ENCODE measurements at regions not wholly inside any gene's neighbourhood (a gene's known extent, or its start where the extent isn't known, plus 50 kb on each side); places are given as distances from the start of the nearest gene placed in this dataset.
"Not testable (repeated sequence)": the region's sequence is repeated elsewhere in the genome, so short reads cannot be mapped to it uniquely, and the experiment has no call there.

GRCh38 chr20:22070610-22071058 is 365.2 kb downstream of the PAX1 start:
- DNase-seq (ENCODE audit: low spot score) = no peak

- no peak for DNase-seq (ENCODE audit: low spot score)
Measured at GRCh38 chr20:22063753-22064152, 358.3 kb downstream of the PAX1 start.

GRCh38 chr20:22062874-22063273 is 357.4 kb downstream of the PAX1 start:
- no peak for DNase-seq (ENCODE audit: low spot score)

GRCh38 chr20:22060610-22061009 is 355.1 kb downstream of the PAX1 start:
- DNase-seq (ENCODE audit: low spot score) = no peak

- DNase-seq (ENCODE audit: low spot score) = no peak
Measured at GRCh38 chr20:22058746-22059145, 353.3 kb downstream of the PAX1 start.

- DNase-seq (ENCODE audit: low spot score) = no peak
Measured at GRCh38 chr20:22055981-22056380, 350.5 kb downstream of the PAX1 start.

GRCh38 chr20:22052025-22052650 is 346.7 kb downstream of the PAX1 start:
- no peak for DNase-seq (ENCODE audit: low spot score)

- DNase-seq (ENCODE audit: low spot score) = not testable (repeated sequence)
Measured at GRCh38 chr20:22045956-22046507, 340.6 kb downstream of the PAX1 start.

GRCh38 chr20:22027423-22027822 is 322.0 kb downstream of the PAX1 start:
- no peak for DNase-seq (ENCODE audit: low spot score)

- no peak for DNase-seq (ENCODE audit: low spot score)
Measured at GRCh38 chr20:22020201-22020600, 314.7 kb downstream of the PAX1 start.

- no peak for DNase-seq (ENCODE audit: low spot score)
Measured at GRCh38 chr20:22008456-22008855, 303.0 kb downstream of the PAX1 start.

- DNase-seq (ENCODE audit: low spot score) = no peak
Measured at GRCh38 chr20:22006306-22006705, 300.8 kb downstream of the PAX1 start.

GRCh38 chr20:22005535-22005934 is 300.1 kb downstream of the PAX1 start:
- DNase-seq (ENCODE audit: low spot score) = no peak

- no peak for DNase-seq (ENCODE audit: low spot score)
Measured at GRCh38 chr20:22004946-22005345, 299.5 kb downstream of the PAX1 start.

- DNase-seq (ENCODE audit: low spot score) = no peak
Measured at GRCh38 chr20:22003680-22004079, 298.2 kb downstream of the PAX1 start.

- DNase-seq (ENCODE audit: low spot score) = no peak
Measured at GRCh38 chr20:22001886-22002285, 296.4 kb downstream of the PAX1 start.

GRCh38 chr20:21995461-21995860 is 290.0 kb downstream of the PAX1 start:
- DNase-seq (ENCODE audit: low spot score) = no peak

- DNase-seq (ENCODE audit: low spot score) = no peak
Measured at GRCh38 chr20:21994203-21994602, 288.7 kb downstream of the PAX1 start.

- no peak for DNase-seq (ENCODE audit: low spot score)
Measured at GRCh38 chr20:21982559-21982958, 277.1 kb downstream of the PAX1 start.

GRCh38 chr20:21981597-21982344 is 276.3 kb downstream of the PAX1 start:
- DNase-seq (ENCODE audit: low spot score) = no peak

GRCh38 chr20:21981179-21981578 is 275.7 kb downstream of the PAX1 start:
- no peak for DNase-seq (ENCODE audit: low spot score)

- DNase-seq (ENCODE audit: low spot score) = no peak
Measured at GRCh38 chr20:21971436-21971835, 266.0 kb downstream of the PAX1 start.

GRCh38 chr20:21968486-21968885 is 263.0 kb downstream of the PAX1 start:
- DNase-seq (ENCODE audit: low spot score) = no peak

All from NAMALWA (cell line).